ENCODE measurements at regions not wholly inside any gene's neighbourhood (a gene's known extent, or its start where the extent isn't known, plus 50 kb on each side); places are given as distances from the start of the nearest gene placed in this dataset.

GRCh38 chr3:18633002-18633401, 207.9 kb upstream of the SATB1 start:
- H3K27me3 Mint-ChIP-seq, result no peaks in the 10 kb centered on the region
- peaks cover 0 to 17% (median 4%) of the 10 kb centered on the region in 11 donors for H3K9me3 Mint-ChIP-seq
- intact Hi-C loops (cut with micrococcal nuclease), result no loop called here
- Histone ChIP-seq H3K27me3 (ENCODE audit: control insufficient read depth in 2 of 2, insufficient read depth in 2 of 2, low read length in 2 of 2) (no peaks in the 10 kb centered on the region), H3K4me3 (ENCODE audit: low read length) (no peak overlapping the region), H3K36me3 (ENCODE audit: control insufficient read depth in 2 of 3, insufficient read depth in 3 of 3, low read length in 3 of 3) (no peaks in the 10 kb centered on the region), H3K9me3 (ENCODE audit: control insufficient read depth in 2 of 3, low read length in 3 of 3) (no peaks in the 10 kb centered on the region), H3K4me1 (ENCODE audit: control insufficient read depth in 2 of 2, insufficient read depth in 2 of 2, low read length in 2 of 2) (no peaks in the 10 kb centered on the region), H3K27ac (ENCODE audit: low read depth, low read length) (no peak overlapping the region)
- ATAC-seq (no peak), DNase-seq (no peak)
- no peak overlapping the region for H3K27ac Mint-ChIP-seq
- H3K4me1 Mint-ChIP-seq, result peaks cover 0 to 8% (median 0%) of the 10 kb centered on the region in 7 donors
- H3K4me3 Mint-ChIP-seq, result no peak overlapping the region
- ChIA-PET CTCF (no interaction called here), POLR2A (interaction anchor here (0.6 to 0.8 kb wide), 3 partner anchors 9 to 36 kb away, joined by 3 to 4 read pairs (median 3); no protein-coding TSS in a partner anchor)
- peaks cover 0 to 20% (median 0%) of the 10 kb centered on the region in 5 donors for H3K36me3 Mint-ChIP-seq

GRCh38 chr3:18630295-18630694, 205.2 kb upstream of the SATB1 start:
- no peak overlapping the region for H3K27ac Mint-ChIP-seq
- H3K36me3 ChIP-seq (ENCODE audit: control insufficient read depth in 2 of 3, insufficient read depth in 3 of 3, low read length in 3 of 3), result no peaks in the 10 kb centered on the region
- H3K27me3 Mint-ChIP-seq, result no peaks in the 10 kb centered on the region
- H3K9me3 Mint-ChIP-seq, result peaks cover 0 to 20% (median 2%) of the 10 kb centered on the region in 11 donors
- no peak for DNase-seq
- peaks cover 0 to 8% (median 4%) of the 10 kb centered on the region in 7 donors for H3K4me1 Mint-ChIP-seq
- intact Hi-C loops (cut with micrococcal nuclease), result no loop called here
- H3K27ac ChIP-seq (ENCODE audit: low read depth, low read length), result no peak overlapping the region
- H3K4me1 ChIP-seq (ENCODE audit: control insufficient read depth in 2 of 2, insufficient read depth in 2 of 2, low read length in 2 of 2), result no peaks in the 10 kb centered on the region
- ChIA-PET POLR2A (no interaction called here), CTCF (no interaction called here)
- H3K36me3 Mint-ChIP-seq, result peaks cover 0 to 26% (median 0%) of the 10 kb centered on the region in 5 donors
- no peak overlapping the region for H3K4me3 Mint-ChIP-seq
- no peaks in the 10 kb centered on the region for H3K27me3 ChIP-seq (ENCODE audit: control insufficient read depth in 2 of 2, insufficient read depth in 2 of 2, low read length in 2 of 2)
- ATAC-seq, result no peak
- no peak overlapping the region for H3K4me3 ChIP-seq (ENCODE audit: low read length)
- no peaks in the 10 kb centered on the region for H3K9me3 ChIP-seq (ENCODE audit: control insufficient read depth in 2 of 3, low read length in 3 of 3)

GRCh38 chr3:18625085-18625484, 199.9 kb upstream of the SATB1 start:
- no peaks in the 10 kb centered on the region for H3K36me3 ChIP-seq (ENCODE audit: control insufficient read depth in 2 of 3, insufficient read depth in 3 of 3, low read length in 3 of 3)
- intact Hi-C loops (cut with micrococcal nuclease), result no loop called here
- ChIA-PET POLR2A (interaction anchor here (0.6 to 1.2 kb wide), 5 partner anchors 9 to 95 kb away, joined by 3 to 4 read pairs (median 3); no protein-coding TSS in a partner anchor), CTCF (interaction anchor here (0.6 to 1.2 kb wide), 4 partner anchors 15 to 133 kb away, joined by 3 read pairs; no protein-coding TSS in a partner anchor)
- H3K27ac Mint-ChIP-seq, result peak overlapping the region in 1 of 9 donors; percentile 15
- DNase-seq (no peak), ATAC-seq (no peak)
- no peaks in the 10 kb centered on the region for H3K9me3 ChIP-seq (ENCODE audit: control insufficient read depth in 2 of 3, low read length in 3 of 3)
- peaks cover 4 to 18% (median 15%) of the 10 kb centered on the region in 7 donors for H3K4me1 Mint-ChIP-seq
- H3K27me3 ChIP-seq (ENCODE audit: control insufficient read depth in 2 of 2, insufficient read depth in 2 of 2, low read length in 2 of 2), result no peaks in the 10 kb centered on the region
- no peak overlapping the region for H3K27ac ChIP-seq (ENCODE audit: low read depth, low read length)
- peak overlapping the region in 1 of 10 donors; percentile 7 for H3K4me3 Mint-ChIP-seq
- no peak overlapping the region for H3K4me3 ChIP-seq (ENCODE audit: low read length)
- no peaks in the 10 kb centered on the region for H3K27me3 Mint-ChIP-seq
- H3K9me3 Mint-ChIP-seq, result peaks cover 0 to 16% (median 2%) of the 10 kb centered on the region in 11 donors
- peaks cover 0 to 6% of the 10 kb centered on the region in 2 donors for H3K4me1 ChIP-seq (ENCODE audit: control insufficient read depth in 2 of 2, insufficient read depth in 2 of 2, low read length in 2 of 2)
- H3K36me3 Mint-ChIP-seq, result peaks cover 0 to 29% (median 0%) of the 10 kb centered on the region in 5 donors

- Mint-ChIP-seq H3K9me3 (peaks cover 0 to 18% (median 2%) of the 10 kb centered on the region in 11 donors), H3K36me3 (peaks cover 0 to 26% (median 0%) of the 10 kb centered on the region in 5 donors), H3K27ac (no peak overlapping the region), H3K4me1 (peaks cover 4 to 18% (median 15%) of the 10 kb centered on the region in 7 donors), H3K4me3 (no peak overlapping the region), H3K27me3 (no peaks in the 10 kb centered on the region)
- Histone ChIP-seq H3K9me3 (ENCODE audit: control insufficient read depth in 2 of 3, low read length in 3 of 3) (no peaks in the 10 kb centered on the region), H3K27me3 (ENCODE audit: control insufficient read depth in 2 of 2, insufficient read depth in 2 of 2, low read length in 2 of 2) (no peaks in the 10 kb centered on the region), H3K27ac (ENCODE audit: low read depth, low read length) (no peak overlapping the region), H3K4me1 (ENCODE audit: control insufficient read depth in 2 of 2, insufficient read depth in 2 of 2, low read length in 2 of 2) (peaks cover 0 to 6% of the 10 kb centered on the region in 2 donors), H3K36me3 (ENCODE audit: control insufficient read depth in 2 of 3, insufficient read depth in 3 of 3, low read length in 3 of 3) (no peaks in the 10 kb centered on the region), H3K4me3 (ENCODE audit: low read length) (no peak overlapping the region)
- intact Hi-C loops (cut with micrococcal nuclease), result loop anchor here in 1 of 2 donors (5.0 kb wide), 1 partner anchor 36 kb away; no protein-coding TSS in a partner anchor
- ChIA-PET CTCF (no interaction called here), POLR2A (no interaction called here)
- DNase-seq, result no peak
- ATAC-seq, result no peak
Measured at GRCh38 chr3:18623220-18623619, 198.1 kb upstream of the SATB1 start.

- ATAC-seq (no peak), DNase-seq (no peak)
- Histone ChIP-seq H3K27me3 (ENCODE audit: control insufficient read depth in 2 of 2, insufficient read depth in 2 of 2, low read length in 2 of 2) (no peaks in the 10 kb centered on the region), H3K9me3 (ENCODE audit: control insufficient read depth in 2 of 3, low read length in 3 of 3) (no peaks in the 10 kb centered on the region), H3K27ac (ENCODE audit: low read depth, low read length) (no peak overlapping the region), H3K4me1 (ENCODE audit: control insufficient read depth in 2 of 2, insufficient read depth in 2 of 2, low read length in 2 of 2) (no peaks in the 10 kb centered on the region), H3K36me3 (ENCODE audit: control insufficient read depth in 2 of 3, insufficient read depth in 3 of 3, low read length in 3 of 3) (no peaks in the 10 kb centered on the region), H3K4me3 (ENCODE audit: low read length) (no peak overlapping the region)
- ChIA-PET CTCF (no interaction called here), POLR2A (no interaction called here)
- Mint-ChIP-seq H3K9me3 (peaks cover 0 to 25% (median 0%) of the 10 kb centered on the region in 11 donors), H3K27ac (no peak overlapping the region), H3K4me1 (peaks cover 0 to 2% (median 0%) of the 10 kb centered on the region in 7 donors), H3K36me3 (peaks cover 0 to 17% (median 0%) of the 10 kb centered on the region in 5 donors), H3K27me3 (no peaks in the 10 kb centered on the region), H3K4me3 (no peak overlapping the region)
- intact Hi-C loops (cut with micrococcal nuclease), result no loop called here
Measured at GRCh38 chr3:18618723-18619122, 193.6 kb upstream of the SATB1 start.

GRCh38 chr3:18611991-18612390, 186.9 kb upstream of the SATB1 start:
- no peaks in the 10 kb centered on the region for H3K4me1 ChIP-seq (ENCODE audit: control insufficient read depth in 2 of 2, insufficient read depth in 2 of 2, low read length in 2 of 2)
- no peak overlapping the region for H3K4me3 ChIP-seq (ENCODE audit: low read length)
- peaks cover 0 to 33% (median 0%) of the 10 kb centered on the region in 5 donors for H3K36me3 Mint-ChIP-seq
- intact Hi-C loops (cut with micrococcal nuclease), result no loop called here
- H3K36me3 ChIP-seq (ENCODE audit: control insufficient read depth in 2 of 3, insufficient read depth in 3 of 3, low read length in 3 of 3), result no peaks in the 10 kb centered on the region
- H3K27ac Mint-ChIP-seq, result no peak overlapping the region
- no peak overlapping the region for H3K4me3 Mint-ChIP-seq
- ChIA-PET POLR2A (no interaction called here), CTCF (no interaction called here)
- no peaks in the 10 kb centered on the region for H3K9me3 ChIP-seq (ENCODE audit: control insufficient read depth in 2 of 3, low read length in 3 of 3)
- no peak for ATAC-seq
- no peak for DNase-seq
- no peaks in the 10 kb centered on the region for H3K27me3 ChIP-seq (ENCODE audit: control insufficient read depth in 2 of 2, insufficient read depth in 2 of 2, low read length in 2 of 2)
- H3K27ac ChIP-seq (ENCODE audit: low read depth, low read length), result no peak overlapping the region
- no peaks in the 10 kb centered on the region for H3K4me1 Mint-ChIP-seq
- H3K9me3 Mint-ChIP-seq, result peaks cover 0 to 29% (median 2%) of the 10 kb centered on the region in 11 donors
- no peaks in the 10 kb centered on the region for H3K27me3 Mint-ChIP-seq

GRCh38 chr3:18609187-18609586, 184.0 kb upstream of the SATB1 start:
- peak overlapping the region in 1 of 9 donors; percentile 30 for H3K27ac Mint-ChIP-seq

More at GRCh38 chr3:18609187-18609586, 184.0 kb upstream of the SATB1 start:
- ATAC-seq (peak; percentile 46), DNase-seq (no peak)
- Histone ChIP-seq H3K4me1 (ENCODE audit: control insufficient read depth in 2 of 2, insufficient read depth in 2 of 2, low read length in 2 of 2) (no peaks in the 10 kb centered on the region), H3K27ac (ENCODE audit: low read depth, low read length) (no peak overlapping the region), H3K36me3 (ENCODE audit: control insufficient read depth in 2 of 3, insufficient read depth in 3 of 3, low read length in 3 of 3) (no peaks in the 10 kb centered on the region), H3K4me3 (ENCODE audit: low read length) (no peak overlapping the region), H3K9me3 (ENCODE audit: control insufficient read depth in 2 of 3, low read length in 3 of 3) (no peaks in the 10 kb centered on the region), H3K27me3 (ENCODE audit: control insufficient read depth in 2 of 2, insufficient read depth in 2 of 2, low read length in 2 of 2) (no peaks in the 10 kb centered on the region)
- ChIA-PET POLR2A (interaction anchor here (0.7 to 1.0 kb wide), 2 partner anchors 37 to 77 kb away, joined by 3 to 4 read pairs; no protein-coding TSS in a partner anchor), CTCF (no interaction called here)
- Mint-ChIP-seq H3K4me3 (no peak overlapping the region), H3K4me1 (peaks cover 0 to 4% (median 0%) of the 10 kb centered on the region in 7 donors), H3K9me3 (peaks cover 0 to 24% (median 0%) of the 10 kb centered on the region in 11 donors), H3K27me3 (no peaks in the 10 kb centered on the region), H3K36me3 (peaks cover 0 to 34% (median 0%) of the 10 kb centered on the region in 5 donors)
- intact Hi-C loops (cut with micrococcal nuclease), result no loop called here
